ENCODE measurements at regions not wholly inside any gene's neighbourhood (a gene's known extent, or its start where the extent isn't known, plus 50 kb on each side); places are given as distances from the start of the nearest gene placed in this dataset.
A peak's percentile ranks its signal among the peaks of the same experiment; 100 is the strongest.

DNA sequence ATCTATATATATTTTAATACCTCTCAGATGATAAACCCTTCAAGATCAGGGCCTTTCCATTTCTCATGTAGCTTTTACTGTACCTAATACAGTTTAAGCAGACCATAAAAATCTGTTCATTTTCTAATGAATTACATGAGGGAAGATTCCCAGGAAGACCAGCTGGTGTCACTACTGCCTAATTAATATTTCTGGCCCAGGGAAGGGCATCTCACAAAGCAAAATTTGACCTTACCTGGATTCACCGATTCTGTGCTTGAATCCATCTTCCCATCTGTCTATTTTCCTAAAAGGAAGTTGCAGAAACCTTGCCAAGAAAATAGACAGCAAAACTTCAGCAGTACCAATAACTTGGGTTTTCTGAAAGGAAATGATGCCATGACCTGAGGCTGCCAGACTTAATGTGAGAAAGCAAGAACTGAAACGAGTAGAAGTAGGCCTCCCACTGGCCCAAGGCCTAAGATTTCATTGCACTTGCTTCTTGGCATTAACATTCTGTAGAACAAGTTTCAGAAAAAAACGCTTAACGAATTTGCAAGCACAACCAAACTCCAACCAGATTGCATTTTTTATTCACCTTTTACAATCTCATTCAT is 83.0 kb upstream of the GLIS3 start:
- peak; percentile 69 for DNase-seq

DNA sequence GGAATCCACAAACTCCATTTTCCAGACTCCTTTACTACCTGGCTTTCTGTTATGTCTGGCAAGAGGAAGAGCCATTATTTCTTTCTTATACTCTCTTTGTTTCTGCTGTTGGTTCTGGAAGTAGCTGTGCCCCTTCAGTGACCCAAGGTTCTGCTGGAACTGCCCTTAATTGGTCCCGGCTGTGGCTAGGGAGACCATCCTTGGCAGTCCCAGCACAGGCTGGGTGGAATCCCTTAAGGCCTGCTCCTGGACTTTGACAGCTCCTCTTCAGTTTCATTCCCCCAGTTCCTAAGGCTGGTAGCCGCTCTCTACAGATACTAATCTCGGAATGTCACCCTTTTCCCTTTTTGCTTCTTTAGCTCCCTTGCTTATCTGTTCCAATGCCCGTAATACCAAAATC is 81.9 kb upstream of the GLIS3 start:
- no peak for DNase-seq

DNA sequence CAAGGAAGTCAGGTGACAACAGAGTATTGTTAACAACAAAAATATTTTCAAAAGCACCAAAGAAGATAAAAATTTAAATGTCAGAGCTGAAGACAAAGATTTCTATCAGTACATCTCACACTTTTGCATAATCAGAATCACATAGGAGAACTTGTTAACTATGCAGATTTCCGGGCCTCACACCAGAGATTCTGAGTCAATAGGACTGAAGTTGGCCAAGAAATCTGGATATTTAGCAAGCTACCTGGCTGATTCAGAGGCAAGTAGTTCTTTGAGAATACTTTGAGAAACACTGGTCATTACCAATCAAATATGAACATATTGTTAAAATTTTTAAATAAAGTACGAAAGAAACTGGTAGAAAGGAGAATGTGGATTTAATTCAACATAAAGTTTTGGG is 80.5 kb upstream of the GLIS3 start:
- no peak for DNase-seq

DNA sequence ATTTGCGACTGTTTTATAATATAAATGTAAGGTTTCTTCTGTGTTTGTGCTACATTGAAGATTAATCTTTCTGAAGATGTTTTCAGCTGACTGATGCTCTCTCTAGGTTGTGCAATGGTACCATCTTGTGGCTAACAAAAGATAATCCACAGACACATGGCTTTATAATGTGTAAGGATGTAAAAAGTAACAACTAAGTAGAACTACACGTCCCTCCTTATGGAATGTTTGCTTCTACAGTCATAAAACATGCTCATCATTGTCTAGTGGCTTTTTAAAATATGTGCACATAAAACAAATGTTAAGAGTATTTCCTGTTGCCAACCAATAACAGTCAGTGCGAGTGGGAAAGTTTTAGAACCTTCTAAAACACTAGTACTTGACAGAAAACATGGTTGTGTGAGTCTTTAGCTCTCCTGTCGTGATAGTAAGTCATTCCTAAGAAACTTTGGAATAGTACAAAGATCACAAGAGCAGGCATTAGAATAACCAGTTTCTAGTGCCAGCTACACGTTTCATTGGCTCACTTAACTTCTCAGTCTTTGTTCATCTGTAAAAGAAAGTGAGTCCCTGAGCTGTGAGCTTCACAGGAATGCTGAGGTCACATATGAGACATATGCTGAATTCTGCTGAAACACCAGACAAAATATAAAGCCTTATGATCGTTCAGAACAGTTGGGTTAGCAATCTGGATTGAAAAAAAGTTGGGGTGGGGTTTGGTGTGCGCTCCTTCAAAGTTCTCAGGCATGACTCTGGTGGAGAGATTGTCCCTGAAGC is 75.7 kb upstream of the GLIS3 start:
- peak; percentile 68 for DNase-seq

DNA sequence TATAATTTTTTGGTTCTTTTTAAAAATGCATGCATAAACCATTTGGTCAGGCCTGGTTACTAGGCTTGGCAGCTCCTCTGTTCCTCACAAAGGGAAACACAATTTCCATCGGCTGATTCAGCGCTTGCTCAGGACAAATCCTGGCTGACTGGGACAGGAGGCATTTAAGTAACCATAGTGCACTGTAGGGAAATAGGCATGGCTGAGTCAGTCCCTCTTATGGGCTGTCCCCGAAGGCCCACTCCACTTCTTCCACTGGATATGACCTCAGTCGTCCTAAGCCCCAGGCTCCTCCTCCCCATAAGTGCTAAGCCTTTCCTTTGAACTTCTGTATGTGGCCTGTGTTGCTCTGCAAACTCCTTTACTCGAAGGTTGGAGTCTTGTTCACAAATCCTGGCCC is 71.2 kb upstream of the GLIS3 start:
- peak; percentile 74 for DNase-seq

DNA sequence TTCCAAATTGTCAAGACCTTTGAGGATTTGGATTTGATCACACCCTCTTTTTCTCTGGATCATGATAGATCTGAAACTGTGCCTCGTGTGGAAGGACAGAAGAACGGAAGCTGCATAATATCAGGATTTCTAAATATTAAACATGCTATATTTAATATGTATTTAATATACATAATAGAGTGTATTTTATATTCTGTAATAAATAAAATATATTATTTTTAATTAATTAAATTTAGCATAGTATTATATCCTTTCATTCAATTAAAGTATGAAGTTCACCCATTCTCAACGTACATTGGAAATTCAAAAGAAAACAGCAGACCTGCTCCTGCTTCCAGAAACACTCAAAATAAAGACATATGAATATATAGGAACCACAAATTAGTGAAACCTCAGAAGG is 70.6 kb upstream of the GLIS3 start:
- DNase-seq = no peak

DNA sequence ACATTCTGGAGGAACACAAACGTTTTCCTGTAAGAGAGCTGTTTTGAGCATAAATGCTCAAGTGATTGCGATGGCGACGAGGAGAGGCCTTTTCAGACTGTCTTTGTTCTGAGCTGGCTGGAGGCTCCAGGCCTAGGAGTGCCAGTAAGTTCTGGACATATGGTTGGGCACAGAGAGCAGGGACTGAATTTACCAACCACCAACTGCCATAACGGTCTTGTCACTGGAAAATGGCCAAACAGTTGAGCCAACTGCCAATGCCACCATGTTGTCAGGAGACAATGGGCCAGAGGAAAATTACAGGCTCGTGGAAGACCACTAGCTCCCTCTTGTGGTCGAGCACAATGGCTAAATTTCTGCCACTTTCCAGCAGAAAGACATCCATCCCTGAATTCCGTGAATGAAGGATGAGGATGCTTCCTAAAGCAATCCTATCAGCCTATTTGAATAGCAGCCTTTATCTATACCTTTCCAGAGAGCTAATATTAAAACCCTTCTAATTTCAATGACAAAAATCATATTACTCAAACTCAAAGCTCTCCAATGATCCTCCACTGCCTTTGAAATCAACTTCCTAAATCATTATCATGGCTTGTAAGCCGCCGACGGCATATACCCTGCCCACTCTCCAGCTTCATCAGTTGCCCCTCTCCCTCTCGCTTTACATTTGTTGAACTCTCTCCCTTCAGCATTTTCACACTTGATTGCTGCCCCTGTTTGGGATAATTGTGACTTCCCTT is 66.9 kb upstream of the GLIS3 start:
- peak; percentile 81 for DNase-seq

DNA sequence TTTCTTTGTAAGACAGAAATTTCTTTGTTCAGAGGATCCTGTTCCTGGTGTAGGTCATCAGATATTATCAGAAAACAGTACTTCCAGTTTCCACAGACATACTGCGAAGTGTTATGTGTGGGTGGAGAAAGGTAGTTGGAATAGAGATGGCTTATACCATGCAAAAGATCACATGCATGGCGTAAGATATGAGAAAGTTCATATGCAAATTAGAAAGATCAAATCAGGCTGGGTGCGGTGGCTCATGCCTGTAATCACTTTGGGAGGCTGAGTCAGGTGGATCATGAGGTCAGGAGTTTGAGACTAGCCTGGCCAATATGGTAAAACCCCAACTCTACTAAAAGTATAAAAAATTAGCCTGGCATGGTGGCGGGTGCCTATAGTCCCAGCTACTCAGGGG is 65.2 kb upstream of the GLIS3 start:
- DNase-seq = no peak

DNA sequence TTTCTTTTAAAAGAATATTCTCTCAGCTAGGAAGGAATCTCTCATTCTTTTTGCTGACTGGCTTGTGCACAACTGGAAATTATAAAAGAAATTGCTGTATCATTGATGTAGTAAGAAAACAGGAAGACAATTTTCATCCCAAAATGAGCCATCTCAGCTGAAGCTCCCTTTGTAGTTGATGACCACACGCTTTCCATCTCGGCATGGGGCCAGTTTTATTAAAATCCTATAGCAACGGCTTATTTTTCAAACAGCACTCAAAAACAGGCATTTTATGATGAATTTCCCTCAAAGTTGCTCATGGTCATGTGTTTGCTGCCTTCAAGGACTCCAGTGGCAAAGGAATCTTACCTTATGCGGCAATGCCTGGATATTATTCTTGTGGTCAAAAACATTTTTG is 62.4 kb upstream of the GLIS3 start:
- DNase-seq = no peak

DNA sequence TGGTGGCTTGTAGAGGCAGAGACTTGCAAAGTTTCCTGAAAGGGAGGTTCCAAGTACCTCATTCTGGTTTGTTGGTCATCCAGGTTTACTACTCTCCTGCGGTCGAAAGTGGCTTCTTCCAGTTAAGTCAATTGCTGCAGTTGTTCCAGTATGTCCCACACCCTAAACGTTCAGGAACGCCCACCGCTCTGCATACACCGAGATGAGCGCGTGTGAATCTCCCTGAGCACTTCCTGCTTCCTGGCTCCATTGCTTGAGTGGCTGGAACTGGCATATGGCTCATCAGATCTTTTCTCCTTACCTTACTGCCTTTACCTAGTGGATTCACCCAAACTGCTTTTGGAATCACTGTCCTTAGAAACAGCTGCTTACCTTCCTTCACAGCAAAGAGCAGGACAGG is 59.1 kb upstream of the GLIS3 start:
- DNase-seq = no peak

DNA sequence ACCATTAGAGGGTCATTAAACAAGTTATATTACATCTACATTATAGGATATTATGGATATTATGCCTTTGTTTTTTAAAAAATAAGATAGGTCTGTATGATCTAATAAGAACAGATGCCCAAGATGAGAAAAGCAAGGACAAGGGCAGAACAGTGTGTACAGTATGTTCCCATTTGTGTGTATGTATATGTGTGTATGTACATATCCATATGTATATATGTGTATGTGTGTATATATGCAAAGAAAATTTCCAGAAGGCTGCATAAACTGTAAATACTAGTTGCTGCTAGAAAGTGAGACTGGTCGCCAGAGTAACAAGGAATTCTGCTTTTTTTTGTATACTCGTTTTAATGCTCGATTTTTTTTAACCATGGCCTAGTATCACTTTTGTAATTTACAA is 58.1 kb upstream of the GLIS3 start:
- no peak for DNase-seq

DNA sequence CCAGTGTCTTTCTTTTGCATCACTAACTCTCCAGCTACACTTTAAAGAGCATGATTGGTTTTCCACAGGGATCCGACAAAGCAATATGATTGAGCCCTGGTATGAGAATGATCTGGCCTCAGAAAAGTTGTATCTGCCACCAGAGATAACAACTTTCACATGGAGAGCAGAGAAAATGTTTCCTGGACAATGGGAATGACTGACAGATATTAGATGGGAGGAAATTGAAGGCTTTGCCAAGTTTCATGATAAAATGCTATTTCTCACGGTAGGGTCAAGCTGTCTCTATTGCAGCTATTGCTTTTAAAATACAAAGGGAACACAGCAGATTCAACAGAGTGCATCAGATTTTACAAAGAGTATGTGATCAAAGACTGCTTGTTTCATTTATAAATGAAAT is 56.4 kb upstream of the GLIS3 start:
- DNase-seq = peak; percentile 74

DNA sequence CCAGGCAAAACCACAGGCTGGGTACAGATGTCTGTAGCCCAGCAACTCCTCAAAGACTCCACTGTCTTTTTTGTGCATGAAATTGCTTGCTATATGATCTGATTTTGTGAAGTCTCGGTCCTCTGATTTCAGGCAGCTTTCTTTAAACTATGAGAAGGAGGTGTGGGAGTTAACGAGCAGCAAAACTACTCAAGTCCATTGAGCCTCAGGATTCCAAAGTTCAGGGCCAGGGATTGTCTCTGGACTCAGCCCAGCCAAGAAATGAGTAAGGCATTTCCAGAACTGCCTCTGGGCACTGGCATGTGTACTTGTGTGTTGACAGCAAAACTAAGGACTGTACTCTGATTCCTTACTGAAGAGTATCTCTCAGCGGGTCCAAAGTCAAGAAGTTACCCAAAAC is 53.4 kb upstream of the GLIS3 start:
- DNase-seq = no peak

DNA sequence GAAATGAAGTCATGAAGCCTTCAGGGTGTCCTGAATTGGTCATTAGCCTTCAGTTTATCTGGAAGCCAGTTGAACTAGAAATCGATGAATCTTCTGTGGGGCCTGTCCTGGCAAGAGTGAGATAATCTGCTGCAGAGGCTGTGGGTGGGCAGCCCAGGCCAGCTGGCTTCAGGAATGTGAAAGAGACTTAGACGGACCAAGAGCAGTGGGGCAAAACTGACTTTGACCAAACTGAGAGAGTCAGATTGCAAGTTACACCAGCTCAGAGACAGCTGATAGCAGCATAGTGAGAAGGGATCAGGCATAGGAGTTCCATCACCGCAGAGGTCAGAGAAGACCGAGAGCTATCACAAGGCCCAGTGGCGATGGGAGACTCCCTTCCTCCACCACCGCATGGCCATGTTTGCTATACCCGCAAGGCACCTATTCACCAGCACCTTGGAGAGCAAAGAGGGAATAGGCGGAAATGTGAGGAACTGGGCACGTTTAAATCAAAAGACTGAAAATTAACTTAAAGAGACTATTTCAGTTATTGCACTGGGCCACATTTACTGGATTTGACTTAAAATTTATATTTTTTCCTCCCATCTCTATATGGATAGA is 50.0 kb upstream of the GLIS3 start:
- no peak for DNase-seq
